ENCODE measurements at regions not wholly inside any gene's neighbourhood (a gene's known extent, or its start where the extent isn't known, plus 50 kb on each side); places are given as distances from the start of the nearest gene placed in this dataset.

DNA sequence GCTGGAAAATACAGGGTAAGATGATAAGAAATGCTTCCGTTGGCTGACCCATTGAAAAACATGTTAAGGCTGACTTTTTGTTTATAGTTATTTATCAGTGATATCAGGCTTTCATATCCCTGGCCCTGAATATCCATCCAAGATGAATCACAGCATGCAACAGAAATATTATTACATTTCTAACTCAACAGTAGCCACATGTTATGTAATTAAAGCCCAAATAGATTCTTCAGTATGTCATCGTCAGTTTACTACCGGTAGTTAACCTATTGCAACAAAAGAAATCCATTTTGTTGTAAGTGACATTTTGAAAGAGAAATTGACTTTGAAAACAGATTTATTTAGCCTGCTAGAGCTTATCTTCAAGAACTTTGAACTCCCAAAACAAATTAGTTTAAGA, 354.1 kb upstream of the CELF2 start:
- Histone ChIP-seq H3K4me1 (peaks cover 27% of the 10 kb centered on the region), H3K36me3 (no peaks in the 10 kb centered on the region), H3K27me3 (no peaks in the 10 kb centered on the region), H3K4me3 (peak overlapping the region; percentile 15; the same call in 1 of the 2 replicates), H3K9me3 (replicated peaks) (no peaks in the 10 kb centered on the region), H3K27ac (peak overlapping the region; percentile 75)
- DNase-seq, result no peak

GRCh38 chr10:10665750-10666149, 351.9 kb upstream of the CELF2 start:
- DNase-seq, result no peak
- Histone ChIP-seq H3K36me3 (no peaks in the 10 kb centered on the region), H3K27me3 (no peaks in the 10 kb centered on the region), H3K27ac (no peak overlapping the region), H3K9me3 (replicated peaks) (no peaks in the 10 kb centered on the region), H3K4me3 (no peak overlapping the region), H3K4me1 (peaks cover 27% of the 10 kb centered on the region)

GRCh38 chr10:10667466-10667865, 350.2 kb upstream of the CELF2 start:
- Histone ChIP-seq H3K4me1 (peaks cover 12% of the 10 kb centered on the region), H3K9me3 (replicated peaks) (no peaks in the 10 kb centered on the region), H3K36me3 (no peaks in the 10 kb centered on the region), H3K4me3 (no peak overlapping the region), H3K27me3 (no peaks in the 10 kb centered on the region), H3K27ac (no peak overlapping the region)
- no peak for DNase-seq

- DNase-seq, result peak in 1 of 2 experiments; percentile 37
- Histone ChIP-seq H3K4me3 (no peak overlapping the region), H3K36me3 (no peaks in the 10 kb centered on the region), H3K27ac (no peak overlapping the region), H3K27me3 (no peaks in the 10 kb centered on the region), H3K4me1 (peaks cover 12% of the 10 kb centered on the region), H3K9me3 (replicated peaks) (0 out of 2 replicates have a peak, but pooled peaks cover 3% of the 10 kb centered on the region)
Observed at GRCh38 chr10:10676972-10677371, 340.7 kb upstream of the CELF2 start.

DNA sequence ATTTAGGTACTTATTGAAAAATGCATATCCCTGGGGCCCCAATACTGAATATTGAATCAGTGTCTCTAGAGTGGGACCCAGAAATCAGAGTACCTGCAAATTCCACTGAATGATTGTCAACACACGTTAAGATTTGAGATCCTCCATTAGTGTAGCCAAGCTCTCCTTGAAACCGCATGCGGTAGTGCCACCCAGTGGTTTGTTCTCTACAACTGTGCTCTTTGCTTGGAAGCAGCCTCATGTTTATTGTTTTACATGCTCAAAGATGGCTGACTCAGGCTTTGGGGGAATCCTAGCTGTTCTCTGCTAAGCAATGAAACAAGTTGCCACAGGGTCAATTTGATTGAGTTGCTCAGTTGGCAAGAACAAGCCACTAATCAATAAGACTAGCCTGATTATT, 340.2 kb upstream of the CELF2 start:
- H3K4me1 ChIP-seq, result peaks cover 12% of the 10 kb centered on the region
- no peak overlapping the region for H3K27ac ChIP-seq
- H3K9me3 ChIP-seq (replicated peaks), result 0 out of 2 replicates have a peak, but pooled peaks cover 3% of the 10 kb centered on the region
- H3K36me3 ChIP-seq, result no peaks in the 10 kb centered on the region
- peak; percentile 64 to 76 for DNase-seq
- H3K27me3 ChIP-seq, result no peaks in the 10 kb centered on the region
- H3K4me3 ChIP-seq, result no peak overlapping the region

DNA sequence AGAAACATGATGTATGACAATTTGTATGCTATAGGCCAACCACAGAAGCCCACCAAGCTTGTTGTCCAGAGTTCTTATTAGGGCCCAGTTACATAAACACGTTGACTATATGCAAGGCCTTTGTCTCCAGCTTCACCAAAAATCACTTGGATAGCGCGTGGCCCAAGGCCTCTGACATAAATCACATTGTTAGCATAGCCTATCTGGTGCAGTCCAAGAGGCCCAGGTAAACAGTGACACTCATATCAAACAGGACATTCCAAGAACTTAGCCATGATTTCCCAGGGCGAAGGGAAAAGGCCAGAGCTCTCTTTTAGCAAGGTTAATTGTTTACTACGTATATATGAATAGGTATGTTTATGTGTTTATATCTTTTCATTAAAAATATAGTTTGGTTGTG, 337.2 kb upstream of the CELF2 start:
- no peak for DNase-seq
- H3K4me1 ChIP-seq, result peaks cover 12% of the 10 kb centered on the region
- no peaks in the 10 kb centered on the region for H3K27me3 ChIP-seq
- no peak overlapping the region for H3K27ac ChIP-seq
- H3K4me3 ChIP-seq, result no peak overlapping the region
- no peaks in the 10 kb centered on the region for H3K36me3 ChIP-seq
- H3K9me3 ChIP-seq (replicated peaks), result no peaks in the 10 kb centered on the region

GRCh38 chr10:10684972-10685371, 332.7 kb upstream of the CELF2 start:
- no peak overlapping the region for H3K4me3 ChIP-seq
- no peaks in the 10 kb centered on the region for H3K36me3 ChIP-seq
- no peaks in the 10 kb centered on the region for H3K27me3 ChIP-seq
- no peaks in the 10 kb centered on the region for H3K9me3 ChIP-seq (replicated peaks)
- no peaks in the 10 kb centered on the region for H3K4me1 ChIP-seq
- no peak for DNase-seq
- H3K27ac ChIP-seq, result no peak overlapping the region

DNA sequence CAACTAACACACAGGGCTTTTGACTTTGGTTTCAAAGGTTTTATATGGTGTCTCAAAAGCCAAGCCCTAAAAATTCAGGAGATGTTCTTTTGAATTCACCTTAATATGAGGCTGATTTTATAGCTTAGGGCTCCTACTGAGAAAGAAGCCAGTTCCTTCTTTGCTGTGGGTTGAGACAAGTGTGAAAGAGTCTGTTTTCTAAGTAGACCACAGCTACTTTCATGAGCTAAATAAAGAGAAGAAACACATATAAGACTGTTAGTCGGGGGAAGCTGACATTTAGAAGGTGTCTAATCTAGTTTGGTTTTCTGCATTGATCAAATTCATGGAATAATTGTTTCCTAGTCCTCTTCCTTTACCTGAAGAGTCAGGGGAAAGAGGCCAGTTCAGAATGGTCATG, 332.1 kb upstream of the CELF2 start:
- no peaks in the 10 kb centered on the region for H3K36me3 ChIP-seq
- H3K4me3 ChIP-seq, result no peak overlapping the region
- no peaks in the 10 kb centered on the region for H3K27me3 ChIP-seq
- H3K4me1 ChIP-seq, result no peaks in the 10 kb centered on the region
- DNase-seq, result no peak
- no peaks in the 10 kb centered on the region for H3K9me3 ChIP-seq (replicated peaks)
- H3K27ac ChIP-seq, result no peak overlapping the region

DNA sequence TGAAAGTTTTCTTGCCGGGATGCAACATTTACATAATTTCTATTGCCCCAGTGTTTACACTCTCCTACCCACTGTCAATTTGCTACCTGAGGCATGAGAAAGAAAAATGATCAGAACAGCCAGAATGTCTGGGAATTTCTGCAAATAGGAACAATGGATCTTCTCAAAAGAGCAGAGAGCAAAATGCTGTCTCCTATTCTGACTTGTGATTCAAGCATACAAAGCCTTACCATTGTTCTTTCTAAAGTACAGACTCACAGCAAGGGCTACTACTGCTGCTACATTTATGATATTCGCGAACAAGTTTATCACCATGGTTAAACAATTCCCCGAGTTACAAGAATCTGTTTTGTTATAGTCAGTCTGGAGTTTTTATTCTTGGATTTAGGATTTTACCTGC, 329.9 kb upstream of the CELF2 start:
- H3K9me3 ChIP-seq (replicated peaks), result no peaks in the 10 kb centered on the region
- no peak for DNase-seq
- H3K27me3 ChIP-seq, result no peaks in the 10 kb centered on the region
- H3K27ac ChIP-seq, result no peak overlapping the region
- no peak overlapping the region for H3K4me3 ChIP-seq
- no peaks in the 10 kb centered on the region for H3K4me1 ChIP-seq
- no peaks in the 10 kb centered on the region for H3K36me3 ChIP-seq

DNA sequence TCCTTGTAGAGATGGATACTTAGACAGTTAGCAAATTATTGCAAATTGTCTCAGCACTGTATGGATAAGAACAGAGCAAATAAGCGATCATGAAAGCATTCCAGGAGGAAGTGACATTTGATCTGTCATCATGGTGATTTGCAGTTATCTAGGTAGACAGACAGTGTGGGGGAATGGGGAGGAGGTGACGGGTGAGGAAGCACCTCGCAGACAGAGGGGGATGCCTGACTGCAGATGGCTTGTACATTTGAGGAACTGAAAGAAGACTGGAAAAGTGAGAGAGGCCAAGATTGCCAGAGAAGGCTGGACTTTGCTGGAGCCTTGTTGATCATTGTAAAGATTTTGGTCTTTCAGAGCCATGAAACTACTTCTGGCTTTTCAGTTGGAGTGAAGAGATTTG, 318.2 kb upstream of the CELF2 start:
- DNase-seq, result no peak
- Histone ChIP-seq H3K4me1 (no peaks in the 10 kb centered on the region), H3K27me3 (no peaks in the 10 kb centered on the region)

DNA sequence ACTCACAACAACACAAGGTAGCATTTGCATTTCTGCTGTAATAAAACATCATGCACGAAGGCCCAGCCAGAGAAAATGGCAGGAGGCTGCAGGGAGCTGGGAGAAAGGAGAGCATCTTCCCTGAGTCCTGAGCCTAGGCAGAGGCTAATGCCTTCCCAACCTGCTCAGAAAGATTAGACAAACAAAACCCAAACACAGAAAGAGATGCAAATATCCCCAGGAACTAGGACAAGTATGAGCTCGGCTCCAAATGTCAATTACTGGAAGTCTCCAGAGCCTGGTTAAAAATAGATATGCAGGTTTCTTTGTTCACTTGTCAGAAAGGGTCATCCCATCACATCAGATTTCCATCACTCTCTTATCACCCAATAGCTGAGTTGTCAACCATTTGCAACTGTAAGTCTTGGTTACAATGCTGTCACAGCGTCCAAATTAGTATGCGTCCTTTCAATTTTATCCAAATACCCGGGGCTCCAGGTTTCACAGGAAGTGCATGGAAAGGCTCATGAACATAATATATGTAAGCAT, 316.5 kb upstream of the CELF2 start:
- Histone ChIP-seq H3K36me3 (no peaks in the 10 kb centered on the region), H3K27me3 (no peaks in the 10 kb centered on the region), H3K4me3 (no peak overlapping the region), H3K27ac (no peak overlapping the region), H3K4me1 (no peaks in the 10 kb centered on the region), H3K9me3 (replicated peaks) (no peaks in the 10 kb centered on the region)
- no peak for DNase-seq

More for the DNA sequence above, 318.2 kb upstream of the CELF2 start:
- no peak overlapping the region for H3K4me3 ChIP-seq
- H3K27ac ChIP-seq, result no peak overlapping the region
- no peaks in the 10 kb centered on the region for H3K9me3 ChIP-seq (replicated peaks)
- H3K36me3 ChIP-seq, result no peaks in the 10 kb centered on the region

GRCh38 chr10:10702211-10702610, 315.5 kb upstream of the CELF2 start:
- no peaks in the 10 kb centered on the region for H3K27me3 ChIP-seq
- no peaks in the 10 kb centered on the region for H3K4me1 ChIP-seq
- no peak overlapping the region for H3K4me3 ChIP-seq
- no peak for DNase-seq
- no peaks in the 10 kb centered on the region for H3K9me3 ChIP-seq (replicated peaks)
- H3K27ac ChIP-seq, result no peak overlapping the region
- no peaks in the 10 kb centered on the region for H3K36me3 ChIP-seq

GRCh38 chr10:10703382-10703781, 314.3 kb upstream of the CELF2 start:
- Histone ChIP-seq H3K9me3 (replicated peaks) (no peaks in the 10 kb centered on the region), H3K27ac (no peak overlapping the region)

GRCh38 chr10:10712155-10712704, 305.4 kb upstream of the CELF2 start:
- H3K27ac ChIP-seq, result no peak overlapping the region
- DNase-seq, result no peak
- no peaks in the 10 kb centered on the region for H3K27me3 ChIP-seq
- H3K4me1 ChIP-seq, result no peaks in the 10 kb centered on the region
- no peaks in the 10 kb centered on the region for H3K36me3 ChIP-seq
- H3K4me3 ChIP-seq, result no peak overlapping the region
- no peaks in the 10 kb centered on the region for H3K9me3 ChIP-seq (replicated peaks)

More at GRCh38 chr10:10703382-10703781, 314.3 kb upstream of the CELF2 start:
- Histone ChIP-seq H3K27me3 (no peaks in the 10 kb centered on the region), H3K36me3 (no peaks in the 10 kb centered on the region), H3K4me1 (no peaks in the 10 kb centered on the region), H3K4me3 (no peak overlapping the region)
- no peak for DNase-seq

DNA sequence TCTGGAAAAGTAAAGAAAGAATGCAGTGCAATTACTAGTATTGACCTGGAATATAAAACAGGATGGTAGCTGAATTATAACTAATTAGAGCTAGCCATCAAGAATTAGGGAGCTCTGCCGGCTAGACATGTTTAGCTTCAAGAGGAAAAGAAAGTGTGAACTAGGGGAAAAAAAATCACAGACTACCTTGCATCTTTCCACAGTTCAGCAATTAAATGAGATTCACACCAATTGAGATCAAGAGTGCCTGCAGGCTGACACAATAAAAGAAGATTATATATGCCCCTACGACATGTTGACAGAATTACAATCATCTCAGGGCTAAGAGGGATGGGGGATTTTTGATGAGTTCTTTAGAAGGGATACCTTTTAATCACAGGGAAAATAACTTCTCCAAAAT, 303.3 kb upstream of the CELF2 start:
- Histone ChIP-seq H3K27me3 (no peaks in the 10 kb centered on the region), H3K36me3 (no peaks in the 10 kb centered on the region), H3K27ac (no peak overlapping the region), H3K4me1 (no peaks in the 10 kb centered on the region), H3K9me3 (replicated peaks) (no peaks in the 10 kb centered on the region), H3K4me3 (no peak overlapping the region)
- no peak for DNase-seq

GRCh38 chr10:10716972-10717371, 300.7 kb upstream of the CELF2 start:
- H3K27me3 ChIP-seq, result no peaks in the 10 kb centered on the region
- no peak overlapping the region for H3K27ac ChIP-seq
- DNase-seq, result no peak
- H3K36me3 ChIP-seq, result no peaks in the 10 kb centered on the region
- H3K9me3 ChIP-seq (replicated peaks), result no peaks in the 10 kb centered on the region
- no peaks in the 10 kb centered on the region for H3K4me1 ChIP-seq
- H3K4me3 ChIP-seq, result no peak overlapping the region

Data from SJCRH30 (cell line).